T-helper 2 cell treated with Interferon-gamma antibody and Interleukin-4, amounts not matched to agents 5 μg/mL and 100 μg/mL, for 36 hours (primary cell): ENCODE measurements at regions not wholly inside any gene's neighbourhood (a gene's known extent, or its start where the extent isn't known, plus 50 kb on each side); places are given as distances from the start of the nearest gene placed in this dataset.
"Not testable (repeated sequence)": the region's sequence is repeated elsewhere in the genome, so short reads cannot be mapped to it uniquely, and the experiment has no call there.

Experiments used
- DNase-seq: peaks from one replicate; pipeline ENCODE4 v3.0.0; 2021; ENCODE audit warnings: low spot score
- H3K27ac Mint-ChIP-seq: one replicate; pipeline ENCODE4 v1.8.0; 2021; ENCODE audit warnings: mild to moderate bottlenecking, mixed read lengths
- H3K27me3 Mint-ChIP-seq: one replicate; pipeline ENCODE4 v1.8.0; 2021; ENCODE audit warnings: low read depth, mixed read lengths
- H3K36me3 Mint-ChIP-seq: one replicate; pipeline ENCODE4 v1.8.0; 2021; ENCODE audit warnings: low read depth, mixed read lengths
- H3K4me1 Mint-ChIP-seq: one replicate; pipeline ENCODE4 v1.8.0; 2021; ENCODE audit warnings: low read depth, mixed read lengths
- H3K4me3 Mint-ChIP-seq: one replicate; pipeline ENCODE4 v1.8.0; 2022; ENCODE audit warnings: mild to moderate bottlenecking, moderate library complexity, mixed read lengths
- H3K9me3 Mint-ChIP-seq: one replicate; pipeline ENCODE4 v1.8.0; 2021; ENCODE audit warnings: mixed read lengths

DNA sequence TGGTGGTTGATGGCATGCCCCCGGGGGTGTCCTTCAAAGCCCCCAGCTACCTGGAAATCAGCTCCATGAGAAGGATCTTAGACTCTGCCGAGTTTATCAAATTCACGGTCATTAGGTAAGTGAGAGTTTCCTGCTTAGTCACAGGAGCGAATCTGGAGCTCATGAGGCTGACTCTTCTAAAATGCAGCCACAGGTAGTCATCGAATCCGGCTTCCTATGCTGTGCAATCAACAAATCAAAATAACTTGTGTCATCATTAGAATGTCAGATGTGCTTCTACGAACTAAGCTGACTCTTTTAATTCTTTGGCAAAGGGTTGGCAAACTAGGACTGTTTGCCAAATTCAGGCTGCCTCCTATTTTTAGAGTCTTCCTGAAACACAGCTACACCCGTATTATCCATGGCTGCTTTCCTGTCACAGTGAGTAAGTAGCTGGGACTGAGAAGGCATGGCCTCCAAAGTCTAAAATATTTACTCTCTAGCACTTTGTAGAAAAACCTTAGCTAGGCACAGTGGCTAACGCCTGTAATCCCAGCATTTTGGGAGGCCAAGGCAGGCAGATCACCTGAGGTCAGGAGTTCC lies 108.0 kb downstream of the NSUN5 start:
- H3K27ac Mint-ChIP-seq, H3K36me3 Mint-ChIP-seq, H3K9me3 Mint-ChIP-seq, DNase-seq, H3K4me3 Mint-ChIP-seq, H3K4me1 Mint-ChIP-seq, H3K27me3 Mint-ChIP-seq: not testable (repeated sequence)

DNA sequence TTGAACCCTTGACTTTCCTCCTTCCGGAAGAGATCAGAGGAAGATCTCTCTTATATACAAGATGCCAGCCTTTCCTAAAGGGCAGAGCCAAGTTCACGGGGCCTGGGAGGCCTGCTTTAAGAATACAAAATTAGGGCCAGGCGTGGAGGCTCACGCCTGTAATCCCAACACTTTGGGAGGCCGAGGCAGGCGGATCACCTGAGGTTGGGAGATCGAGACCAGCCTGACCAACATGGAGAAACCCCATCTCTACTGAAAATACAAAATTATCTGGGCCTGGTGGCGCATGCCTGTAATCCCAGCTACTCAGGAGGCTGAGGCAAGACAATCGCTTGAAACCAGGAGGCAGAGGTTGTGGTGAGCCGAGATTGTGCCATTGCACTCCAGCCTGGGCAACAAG lies 108.2 kb upstream of the SPDYE9 start:
- H3K27me3 Mint-ChIP-seq, H3K27ac Mint-ChIP-seq, DNase-seq, H3K4me3 Mint-ChIP-seq, H3K36me3 Mint-ChIP-seq, H3K9me3 Mint-ChIP-seq, H3K4me1 Mint-ChIP-seq: not testable (repeated sequence)

DNA sequence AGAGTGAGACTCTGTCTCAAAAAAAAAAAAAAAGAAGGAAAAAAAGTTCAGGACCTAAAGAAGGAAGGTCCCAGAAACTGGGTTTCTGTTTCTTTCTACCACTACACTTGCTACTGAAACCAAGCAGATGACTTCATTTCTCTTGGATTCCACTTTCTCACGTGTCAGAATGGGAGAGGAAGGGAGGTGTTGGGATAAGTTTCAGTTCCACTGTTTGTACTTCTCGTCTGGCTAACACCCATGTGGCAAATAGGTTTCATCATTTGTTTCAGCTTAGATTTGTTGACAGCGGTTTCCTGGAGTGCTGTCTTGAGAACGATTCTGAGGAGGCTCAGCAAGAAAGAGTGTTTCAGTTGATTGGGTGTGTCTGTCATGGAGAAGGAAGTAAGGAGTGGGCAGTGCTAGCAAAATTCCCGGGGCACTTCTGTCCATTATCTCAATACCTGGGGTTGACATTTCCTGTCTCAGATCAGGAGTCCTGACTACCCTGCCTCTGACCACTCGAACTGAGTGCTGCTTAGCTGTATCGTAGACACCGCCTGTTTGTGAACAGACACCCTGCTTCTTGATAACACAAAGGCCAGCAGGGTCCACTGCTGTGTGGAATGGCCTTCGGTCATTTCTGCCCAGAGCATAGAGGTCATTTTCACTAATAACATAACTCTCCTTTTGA lies 104.8 kb upstream of the SPDYE9 start:
- H3K4me1 Mint-ChIP-seq, H3K4me3 Mint-ChIP-seq, H3K27me3 Mint-ChIP-seq, H3K27ac Mint-ChIP-seq, H3K36me3 Mint-ChIP-seq, H3K9me3 Mint-ChIP-seq, DNase-seq: not testable (repeated sequence)

DNA sequence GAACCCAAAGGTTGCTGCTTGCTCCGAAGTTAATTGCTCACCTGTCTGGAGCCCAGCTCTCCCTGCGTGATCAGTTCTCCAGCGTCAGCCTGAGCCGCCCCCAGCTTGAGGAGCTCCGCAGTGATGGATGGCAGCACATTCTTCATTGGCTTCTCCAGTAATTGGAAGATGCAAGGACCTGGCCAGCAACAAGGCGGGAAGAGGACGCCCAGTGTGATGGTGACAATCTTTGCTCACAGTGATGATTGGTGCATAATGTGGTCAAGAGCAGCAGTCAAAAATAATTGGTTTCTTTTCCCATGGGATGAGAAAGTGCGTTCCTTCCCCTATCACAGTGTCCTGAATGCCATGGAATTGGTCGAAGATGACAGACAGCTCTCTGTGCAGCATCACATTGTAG lies 102.4 kb upstream of the SPDYE9 start:
- H3K9me3 Mint-ChIP-seq, H3K4me3 Mint-ChIP-seq, H3K36me3 Mint-ChIP-seq, DNase-seq, H3K4me1 Mint-ChIP-seq, H3K27ac Mint-ChIP-seq, H3K27me3 Mint-ChIP-seq: not testable (repeated sequence)

DNA sequence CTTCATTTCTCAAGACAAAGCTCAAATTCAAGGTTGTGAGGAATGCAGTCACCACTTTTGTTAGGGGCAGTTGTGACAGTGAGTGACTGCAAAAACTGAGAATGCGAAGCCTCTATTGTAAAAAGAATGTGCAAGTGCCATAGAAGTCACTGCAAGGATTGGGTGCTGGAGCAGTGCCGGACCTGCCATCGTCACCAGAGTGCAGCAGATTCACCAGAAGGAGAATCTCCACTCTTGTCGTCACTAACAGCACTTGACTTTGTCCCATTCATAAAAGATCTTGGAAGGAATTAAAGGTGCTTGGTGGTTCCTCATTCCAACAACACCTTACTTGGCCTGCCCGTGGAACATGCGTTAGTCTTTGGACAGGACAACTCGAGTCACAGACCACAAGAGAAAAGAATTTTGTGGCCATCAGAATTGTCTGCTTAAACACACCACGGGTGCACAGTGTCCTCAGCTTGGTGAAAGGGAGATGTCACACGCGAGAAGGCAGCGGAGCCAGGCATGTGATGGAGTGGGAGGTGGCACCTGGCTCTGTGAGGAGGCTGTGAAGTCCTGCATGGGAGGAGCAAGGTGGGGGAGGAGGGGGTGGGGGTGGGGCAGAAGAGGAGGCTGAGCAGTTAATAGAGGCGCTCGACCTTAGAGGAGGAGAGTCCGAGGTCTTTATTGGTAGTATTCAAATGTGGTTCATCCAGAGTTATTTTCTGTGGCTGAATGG lies 100.9 kb upstream of the SPDYE9 start:
- H3K4me3 Mint-ChIP-seq, H3K27ac Mint-ChIP-seq, H3K36me3 Mint-ChIP-seq, H3K4me1 Mint-ChIP-seq, H3K9me3 Mint-ChIP-seq, H3K27me3 Mint-ChIP-seq, DNase-seq: not testable (repeated sequence)

DNA sequence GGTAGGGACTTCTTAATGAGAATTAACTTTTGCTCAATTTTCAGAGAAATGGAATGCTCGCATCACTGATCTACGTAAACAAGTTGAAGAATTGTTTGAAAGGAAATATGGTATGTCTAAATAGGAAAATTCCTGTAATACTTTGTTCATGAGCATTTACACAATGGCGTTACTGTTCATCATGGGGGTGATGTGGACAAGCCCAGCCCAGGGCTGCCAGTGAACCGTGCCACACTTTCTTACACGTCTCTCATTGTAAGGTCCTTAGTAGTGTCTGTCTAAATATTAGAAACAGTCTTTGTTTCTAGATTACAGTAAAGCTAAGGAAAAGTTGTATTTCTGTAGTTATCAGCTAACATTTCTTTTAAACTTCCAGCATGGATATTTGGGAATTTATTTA lies 91.0 kb upstream of the SPDYE9 start:
- H3K27ac Mint-ChIP-seq, DNase-seq, H3K9me3 Mint-ChIP-seq, H3K36me3 Mint-ChIP-seq, H3K4me1 Mint-ChIP-seq, H3K4me3 Mint-ChIP-seq, H3K27me3 Mint-ChIP-seq: not testable (repeated sequence)

DNA sequence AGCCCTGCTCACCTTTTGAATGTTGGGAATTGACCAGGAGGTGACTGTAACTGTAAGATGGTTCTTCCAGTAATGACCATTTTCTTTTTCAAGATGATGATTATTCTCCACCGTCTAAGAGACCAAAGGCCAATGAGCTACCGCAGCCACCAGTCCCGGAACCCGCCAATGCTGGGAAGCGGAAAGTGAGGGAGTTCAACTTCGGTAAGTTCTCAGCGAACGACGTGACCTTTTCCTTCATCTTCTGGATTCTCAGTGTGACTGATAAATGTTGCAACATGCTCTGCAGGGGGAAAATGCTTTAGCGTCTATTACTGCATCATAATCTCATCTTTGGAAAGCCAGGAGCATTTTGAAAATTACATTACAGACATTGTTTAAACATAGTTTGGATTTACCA lies 89.5 kb upstream of the SPDYE9 start:
- not testable (repeated sequence) for DNase-seq, H3K4me3 Mint-ChIP-seq, H3K9me3 Mint-ChIP-seq, H3K4me1 Mint-ChIP-seq, H3K27me3 Mint-ChIP-seq, H3K36me3 Mint-ChIP-seq, H3K27ac Mint-ChIP-seq

DNA sequence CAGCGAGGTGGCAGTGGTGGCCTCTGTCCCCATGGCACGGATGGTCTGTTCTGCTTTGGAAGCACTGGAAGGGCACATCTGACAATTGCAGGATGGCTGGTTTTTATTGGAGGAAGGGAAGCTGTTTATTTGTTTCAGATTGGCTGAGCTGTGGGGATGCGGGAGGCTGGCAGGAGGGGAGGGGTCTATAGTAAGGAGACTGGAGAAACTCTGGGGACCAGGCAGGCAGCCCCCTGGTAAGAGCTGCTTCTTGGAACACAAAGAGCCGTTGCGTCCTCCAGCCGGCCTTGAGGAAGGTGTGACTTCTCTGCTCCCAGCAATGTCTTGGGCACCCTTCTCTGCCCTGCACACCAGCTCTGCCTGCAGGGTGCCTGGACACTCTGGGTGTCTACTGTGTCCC lies 85.1 kb upstream of the SPDYE9 start:
- not testable (repeated sequence) for DNase-seq, H3K27me3 Mint-ChIP-seq, H3K36me3 Mint-ChIP-seq, H3K27ac Mint-ChIP-seq, H3K4me3 Mint-ChIP-seq, H3K4me1 Mint-ChIP-seq, H3K9me3 Mint-ChIP-seq

DNA sequence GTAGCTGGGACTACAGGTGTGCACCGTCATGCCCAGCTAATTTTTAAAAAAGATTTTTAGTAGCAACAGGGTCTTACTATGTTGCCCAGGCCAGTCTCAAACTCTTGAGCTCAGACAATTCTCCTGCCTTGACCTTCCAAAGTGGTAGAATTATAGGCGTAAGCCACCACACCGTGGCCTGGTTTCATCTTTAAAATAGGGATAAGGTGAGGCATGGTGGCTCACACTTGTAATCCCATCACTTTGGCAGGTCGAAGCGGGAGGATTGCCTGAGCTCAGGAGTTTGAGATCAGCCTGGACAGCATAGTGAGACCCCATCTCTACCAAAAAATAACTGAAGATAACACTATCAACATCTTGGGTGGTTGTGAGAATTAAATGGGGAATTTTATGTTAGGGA lies 84.6 kb upstream of the SPDYE9 start:
- not testable (repeated sequence) for H3K4me1 Mint-ChIP-seq, H3K27ac Mint-ChIP-seq, H3K27me3 Mint-ChIP-seq, H3K4me3 Mint-ChIP-seq, DNase-seq, H3K9me3 Mint-ChIP-seq, H3K36me3 Mint-ChIP-seq

DNA sequence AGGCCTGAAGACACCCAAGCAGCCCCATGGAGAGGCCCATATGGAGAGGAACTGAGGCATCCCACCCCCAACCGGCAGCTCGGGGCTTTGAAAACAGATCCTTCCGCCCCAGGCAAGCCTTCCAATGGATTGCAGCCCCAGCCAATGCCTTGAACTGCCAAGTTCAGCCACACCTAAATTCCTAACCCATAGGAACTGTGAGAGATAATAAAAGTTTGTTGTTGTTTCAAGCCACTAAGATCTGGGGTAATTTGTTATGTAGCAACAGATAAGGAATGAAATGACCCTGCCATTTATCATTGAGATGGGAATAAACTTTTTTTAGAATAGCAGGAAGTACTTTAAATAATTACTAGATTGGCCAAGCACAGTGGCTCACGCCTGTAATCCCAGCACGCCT lies 80.3 kb upstream of the SPDYE9 start:
- H3K9me3 Mint-ChIP-seq, DNase-seq, H3K27ac Mint-ChIP-seq, H3K4me3 Mint-ChIP-seq, H3K27me3 Mint-ChIP-seq, H3K36me3 Mint-ChIP-seq, H3K4me1 Mint-ChIP-seq: not testable (repeated sequence)

DNA sequence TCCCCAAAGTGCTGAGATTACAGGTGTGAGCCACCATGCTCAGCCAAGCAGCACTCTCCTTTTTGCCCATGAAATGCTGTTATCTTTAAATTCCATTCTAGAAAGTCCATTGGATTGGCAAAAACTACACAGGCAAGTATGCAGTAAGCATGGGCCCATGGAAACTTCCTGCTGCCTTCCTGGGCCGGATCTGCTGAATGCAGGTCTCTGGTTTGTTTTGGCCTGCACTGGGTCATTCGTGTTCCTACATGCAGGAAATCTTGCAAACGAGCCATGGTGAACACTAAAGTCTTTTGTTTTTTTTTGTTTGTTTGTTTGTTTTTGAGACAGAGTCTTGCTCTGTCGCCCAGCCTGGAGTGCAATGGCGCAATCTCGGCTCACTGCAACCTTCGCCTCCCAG lies 76.8 kb upstream of the SPDYE9 start:
- not testable (repeated sequence) for H3K9me3 Mint-ChIP-seq, H3K36me3 Mint-ChIP-seq, H3K27ac Mint-ChIP-seq, H3K4me3 Mint-ChIP-seq, H3K4me1 Mint-ChIP-seq, H3K27me3 Mint-ChIP-seq, DNase-seq

DNA sequence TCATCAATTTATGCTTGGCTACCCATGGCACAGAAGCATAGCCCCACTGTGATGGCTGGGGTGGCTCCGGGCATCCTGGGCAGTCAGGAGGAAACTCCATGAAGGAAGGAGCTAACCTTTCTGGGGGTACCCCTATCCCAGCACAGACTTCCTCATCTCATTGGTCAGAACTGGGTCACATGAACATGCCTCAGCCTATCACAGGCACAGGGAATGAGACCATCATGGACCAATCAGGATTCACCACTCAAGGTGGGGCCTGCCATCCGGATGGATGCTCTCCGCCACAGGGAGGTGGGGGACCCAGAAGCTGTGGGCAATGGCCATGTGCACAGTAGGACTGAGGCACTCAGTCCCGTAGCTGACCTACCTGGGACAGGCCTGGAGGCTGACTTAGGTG lies 75.9 kb upstream of the SPDYE9 start:
- not testable (repeated sequence) for DNase-seq, H3K9me3 Mint-ChIP-seq, H3K27me3 Mint-ChIP-seq, H3K4me3 Mint-ChIP-seq, H3K27ac Mint-ChIP-seq, H3K4me1 Mint-ChIP-seq, H3K36me3 Mint-ChIP-seq

DNA sequence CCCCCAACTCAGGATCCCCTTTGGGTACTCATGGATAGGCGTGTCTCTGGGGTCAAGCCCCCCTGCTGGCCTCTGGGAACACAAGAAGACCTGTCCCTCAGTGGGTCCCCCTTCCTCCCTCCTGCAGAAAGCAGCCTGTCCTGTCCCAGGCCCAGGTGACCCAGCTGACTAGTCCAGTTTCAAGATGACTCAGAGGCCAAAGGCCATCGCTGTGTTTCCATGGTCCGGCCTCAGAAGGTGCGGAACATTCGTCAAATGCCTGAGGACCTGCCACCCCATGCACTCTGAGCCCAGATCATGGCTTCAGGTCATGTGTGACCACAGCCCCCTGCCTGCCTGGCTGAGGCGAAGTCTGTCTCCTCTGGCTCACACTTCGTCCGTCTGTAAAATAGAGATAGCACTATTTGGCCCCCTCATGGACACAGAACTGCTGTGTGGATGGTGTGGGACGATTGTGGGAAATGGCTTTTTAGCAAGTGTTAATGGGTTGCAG lies 71.4 kb upstream of the SPDYE9 start:
- not testable (repeated sequence) for H3K4me1 Mint-ChIP-seq, H3K36me3 Mint-ChIP-seq, DNase-seq, H3K27me3 Mint-ChIP-seq, H3K9me3 Mint-ChIP-seq, H3K27ac Mint-ChIP-seq, H3K4me3 Mint-ChIP-seq

DNA sequence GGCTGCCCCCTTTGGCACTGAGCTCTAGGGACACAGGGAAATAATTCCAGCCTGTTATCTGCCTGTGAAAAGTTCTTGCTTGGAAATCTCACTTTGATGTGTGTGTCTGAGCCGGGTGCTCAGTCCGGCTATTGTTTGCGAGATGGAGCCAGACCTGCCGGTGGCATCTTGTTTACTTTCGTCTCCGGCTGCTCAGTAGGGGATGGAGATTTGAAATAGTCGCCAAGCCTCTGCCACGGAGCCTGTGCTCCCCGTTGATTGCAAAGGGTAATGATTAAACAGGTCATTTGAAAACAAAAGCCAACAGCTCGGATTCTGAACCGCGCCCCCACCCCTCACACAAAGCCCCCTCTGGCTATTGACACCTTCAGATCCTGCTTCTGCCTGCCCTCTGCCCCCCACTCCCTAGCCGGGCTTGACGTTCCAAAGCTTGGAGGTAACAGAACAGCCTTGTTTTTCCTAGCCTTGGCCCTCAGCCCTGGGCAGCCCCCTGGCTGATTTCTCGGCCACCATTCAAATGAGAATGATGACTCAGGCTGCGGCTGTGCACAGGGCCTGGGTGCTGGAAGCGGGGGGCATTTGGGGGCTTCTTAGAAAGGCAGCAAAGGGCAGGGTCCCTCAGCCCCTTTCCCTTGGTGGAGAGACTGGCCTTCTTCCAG lies 70.8 kb upstream of the SPDYE9 start:
- not testable (repeated sequence) for H3K27me3 Mint-ChIP-seq, H3K27ac Mint-ChIP-seq, H3K36me3 Mint-ChIP-seq, DNase-seq, H3K4me1 Mint-ChIP-seq, H3K4me3 Mint-ChIP-seq, H3K9me3 Mint-ChIP-seq
